ENCODE measurements at regions not wholly inside any gene's neighbourhood (a gene's known extent, or its start where the extent isn't known, plus 50 kb on each side); places are given as distances from the start of the nearest gene placed in this dataset.

GRCh38 chr5:2861605-2862004, 110.1 kb upstream of the IRX2 start:
- ATAC-seq (ENCODE audit: low read depth) (no peak), DNase-seq (no peak)
- Mint-ChIP-seq H3K4me3 (no peak overlapping the region), H3K27me3 (no peaks in the 10 kb centered on the region), H3K36me3 (ENCODE audit: low read depth) (no peaks in the 10 kb centered on the region), H3K4me1 (no peaks in the 10 kb centered on the region), H3K9me3 (peaks cover 7% of the 10 kb centered on the region), H3K27ac (no peak overlapping the region)
- no peak for TF ChIP-seq CTCF (IDR thresholded peaks at IDR 0.05)
- CTCF ChIA-PET = no interaction called here
- intact Hi-C loops (cut with micrococcal nuclease) = no loop called here
- POLR2A ChIA-PET = no interaction called here

GRCh38 chr5:2860101-2860500, 108.6 kb upstream of the IRX2 start:
- TF ChIP-seq CTCF (IDR thresholded peaks at IDR 0.05) = no peak
- Mint-ChIP-seq H3K36me3 (ENCODE audit: low read depth) (no peaks in the 10 kb centered on the region), H3K9me3 (peaks cover 8% of the 10 kb centered on the region), H3K27ac (no peak overlapping the region), H3K4me1 (no peaks in the 10 kb centered on the region), H3K27me3 (no peaks in the 10 kb centered on the region), H3K4me3 (no peak overlapping the region)
- intact Hi-C loops (cut with micrococcal nuclease) = no loop called here
- ATAC-seq (ENCODE audit: low read depth) = no peak
- no peak for DNase-seq
- CTCF ChIA-PET = no interaction called here
- POLR2A ChIA-PET = no interaction called here

- Mint-ChIP-seq H3K36me3 (ENCODE audit: low read depth) (no peaks in the 10 kb centered on the region), H3K4me1 (no peaks in the 10 kb centered on the region), H3K9me3 (peaks cover 3% of the 10 kb centered on the region), H3K4me3 (no peak overlapping the region), H3K27ac (no peak overlapping the region), H3K27me3 (no peaks in the 10 kb centered on the region)
- ChIA-PET POLR2A (no interaction called here), CTCF (no interaction called here)
- DNase-seq = no peak
- no peak for TF ChIP-seq CTCF (IDR thresholded peaks at IDR 0.05)
- no peak for ATAC-seq (ENCODE audit: low read depth)
- intact Hi-C loops (cut with micrococcal nuclease) = no loop called here
These were observed 106.4 kb upstream of the IRX2 start for GRCh38 chr5:2857837-2858236.

GRCh38 chr5:2856206-2856605, 104.7 kb upstream of the IRX2 start:
- no peaks in the 10 kb centered on the region for H3K4me1 Mint-ChIP-seq
- intact Hi-C loops (cut with micrococcal nuclease) = no loop called here
- peaks cover 3% of the 10 kb centered on the region for H3K9me3 Mint-ChIP-seq
- CTCF ChIA-PET = no interaction called here
- no peak for TF ChIP-seq CTCF (IDR thresholded peaks at IDR 0.05)
- no peaks in the 10 kb centered on the region for H3K36me3 Mint-ChIP-seq (ENCODE audit: low read depth)
- H3K27ac Mint-ChIP-seq = no peak overlapping the region
- POLR2A ChIA-PET = no interaction called here
- no peaks in the 10 kb centered on the region for H3K27me3 Mint-ChIP-seq
- no peak for DNase-seq
- H3K4me3 Mint-ChIP-seq = no peak overlapping the region
- no peak for ATAC-seq (ENCODE audit: low read depth)

- H3K27ac Mint-ChIP-seq = no peak overlapping the region
- ATAC-seq (ENCODE audit: low read depth) (no peak), DNase-seq (no peak)
- CTCF ChIA-PET = no interaction called here
- POLR2A ChIA-PET = no interaction called here
- H3K36me3 Mint-ChIP-seq (ENCODE audit: low read depth) = no peaks in the 10 kb centered on the region
- intact Hi-C loops (cut with micrococcal nuclease) = no loop called here
- H3K9me3 Mint-ChIP-seq = peaks cover 3% of the 10 kb centered on the region
- H3K27me3 Mint-ChIP-seq = no peaks in the 10 kb centered on the region
- no peak overlapping the region for H3K4me3 Mint-ChIP-seq
- TF ChIP-seq CTCF (IDR thresholded peaks at IDR 0.05) = no peak
- H3K4me1 Mint-ChIP-seq = no peaks in the 10 kb centered on the region
These were observed 101.0 kb upstream of the IRX2 start for GRCh38 chr5:2852446-2852845.

All from activated B cell treated with CpG ODN at 0.5 μM for 24 hours (primary cell).